GM19043 (cell line): ENCODE measurements at regions not wholly inside any gene's neighbourhood (a gene's known extent, or its start where the extent isn't known, plus 50 kb on each side); places are given as distances from the start of the nearest gene placed in this dataset.
"Not testable (repeated sequence)": the region's sequence is repeated elsewhere in the genome, so short reads cannot be mapped to it uniquely, and the experiment has no call there.

Experiments used
- ATAC-seq: cut with Tn5 transposase; IDR thresholded peaks from one replicate; pipeline ENCODE4 v1.9.1; 2021; ENCODE audit warnings: low read depth; ENCODE audit not compliant: unreplicated experiment

- ATAC-seq: no peak
These were observed 662.6 kb downstream of the RFPL4B start for GRCh38 chr6:113009682-113010081.

- no peak for ATAC-seq
These were observed 663.3 kb downstream of the RFPL4B start for GRCh38 chr6:113010196-113010989.

- no peak for ATAC-seq
These were observed 664.3 kb downstream of the RFPL4B start for GRCh38 chr6:113011389-113011788.

GRCh38 chr6:113011801-113012200, 664.7 kb downstream of the RFPL4B start:
- no peak for ATAC-seq

GRCh38 chr6:113015249-113015648, 668.1 kb downstream of the RFPL4B start:
- no peak for ATAC-seq

- no peak for ATAC-seq
These were observed 670.2 kb downstream of the RFPL4B start for GRCh38 chr6:113017353-113017752.

- ATAC-seq: no peak
These were observed 671.4 kb downstream of the RFPL4B start for GRCh38 chr6:113018351-113019151.

GRCh38 chr6:113019176-113019575, 672.0 kb downstream of the RFPL4B start:
- ATAC-seq: no peak

GRCh38 chr6:113027780-113028179, 680.6 kb downstream of the RFPL4B start:
- no peak for ATAC-seq

- ATAC-seq: not testable (repeated sequence)
These were observed 682.0 kb downstream of the RFPL4B start for GRCh38 chr6:113029161-113029560.

GRCh38 chr6:113031591-113032238, 684.6 kb downstream of the RFPL4B start:
- no peak for ATAC-seq

GRCh38 chr6:113039005-113039404, 691.9 kb downstream of the RFPL4B start:
- ATAC-seq: no peak

GRCh38 chr6:113047148-113047547, 700.0 kb downstream of the RFPL4B start:
- ATAC-seq: no peak

- no peak for ATAC-seq
These were observed 700.8 kb downstream of the RFPL4B start for GRCh38 chr6:113047932-113048331.

- no peak for ATAC-seq
These were observed 701.6 kb downstream of the RFPL4B start for GRCh38 chr6:113048741-113049140.

- no peak for ATAC-seq
These were observed 702.1 kb downstream of the RFPL4B start for GRCh38 chr6:113049190-113049589.

- ATAC-seq: no peak
These were observed 703.1 kb downstream of the RFPL4B start for GRCh38 chr6:113050010-113050858.

GRCh38 chr6:113050979-113051378, 703.8 kb downstream of the RFPL4B start:
- ATAC-seq: no peak

- no peak for ATAC-seq
These were observed 705.4 kb downstream of the RFPL4B start for GRCh38 chr6:113052506-113052905.

- ATAC-seq: no peak
These were observed 707.9 kb downstream of the RFPL4B start for GRCh38 chr6:113055061-113055460.
